Uterus (tissue), 2 donors: ENCODE measurements at regions not wholly inside any gene's neighbourhood (a gene's known extent, or its start where the extent isn't known, plus 50 kb on each side); places are given as distances from the start of the nearest gene placed in this dataset.
"Not testable (repeated sequence)": the region's sequence is repeated elsewhere in the genome, so short reads cannot be mapped to it uniquely, and the experiment has no call there.

Experiments
- POLR2A ChIP-seq, 2 donors: fragments of 450-650 bp; IDR thresholded peaks; one replicate each; pipeline ENCODE4 v1.6.1; 2016; ENCODE audit warnings: antibody characterized with exemption in 2 of 2, mild to moderate bottlenecking in 1 of 2, moderate library complexity in 1 of 2
- TF ChIP-seq, protein P1 (sequence below), 4 experiments: fragments of 200-600 bp in 2 of 4; fragments of 450-650 bp in 2 of 4; sonication (generic) in 2 of 4; IDR thresholded peaks; one replicate each; pipeline ENCODE4 v1.5.1; 2016 to 2019; ENCODE audit warnings: antibody characterized with exemption in 4 of 4, mild to moderate bottlenecking in 2 of 4, moderate library complexity in 1 of 4

GRCh38 chr2:128679680-128680079 is 361.0 kb upstream of the HS6ST1 start:
- TF ChIP-seq, protein P1, sequence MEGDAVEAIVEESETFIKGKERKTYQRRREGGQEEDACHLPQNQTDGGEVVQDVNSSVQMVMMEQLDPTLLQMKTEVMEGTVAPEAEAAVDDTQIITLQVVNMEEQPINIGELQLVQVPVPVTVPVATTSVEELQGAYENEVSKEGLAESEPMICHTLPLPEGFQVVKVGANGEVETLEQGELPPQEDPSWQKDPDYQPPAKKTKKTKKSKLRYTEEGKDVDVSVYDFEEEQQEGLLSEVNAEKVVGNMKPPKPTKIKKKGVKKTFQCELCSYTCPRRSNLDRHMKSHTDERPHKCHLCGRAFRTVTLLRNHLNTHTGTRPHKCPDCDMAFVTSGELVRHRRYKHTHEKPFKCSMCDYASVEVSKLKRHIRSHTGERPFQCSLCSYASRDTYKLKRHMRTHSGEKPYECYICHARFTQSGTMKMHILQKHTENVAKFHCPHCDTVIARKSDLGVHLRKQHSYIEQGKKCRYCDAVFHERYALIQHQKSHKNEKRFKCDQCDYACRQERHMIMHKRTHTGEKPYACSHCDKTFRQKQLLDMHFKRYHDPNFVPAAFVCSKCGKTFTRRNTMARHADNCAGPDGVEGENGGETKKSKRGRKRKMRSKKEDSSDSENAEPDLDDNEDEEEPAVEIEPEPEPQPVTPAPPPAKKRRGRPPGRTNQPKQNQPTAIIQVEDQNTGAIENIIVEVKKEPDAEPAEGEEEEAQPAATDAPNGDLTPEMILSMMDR (IDR thresholded peaks at IDR 0.05): not testable (repeated sequence)
- not testable (repeated sequence) for TF ChIP-seq POLR2A (IDR thresholded peaks at IDR 0.05)
